ENCODE measurements at regions not wholly inside any gene's neighbourhood (a gene's known extent, or its start where the extent isn't known, plus 50 kb on each side); places are given as distances from the start of the nearest gene placed in this dataset.

GRCh38 chr20:5397393-5397792, 80.6 kb upstream of the PROKR2 start:
- TF ChIP-seq CTCF (IDR thresholded peaks at IDR 0.05) (no peak), POLR2A (IDR thresholded peaks at IDR 0.05) (no peak)

All from Peyer's patch (tissue), 4 donors.